ENCODE measurements at regions not wholly inside any gene's neighbourhood (a gene's known extent, or its start where the extent isn't known, plus 50 kb on each side); places are given as distances from the start of the nearest gene placed in this dataset.

GRCh38 chr2:138959031-138959430 is 178.8 kb upstream of the NXPH2 start:
- intact Hi-C loops (cut with micrococcal nuclease; ENCODE audit: unreplicated experiment) (no loop called here), in situ Hi-C loops (cut with HindIII; ENCODE audit: low pct_unique_long_range_greater_than_20kb, low sequenced_read_pairs) (no loop called here)
- Histone ChIP-seq H3K36me3 (ENCODE audit: control insufficient read depth, insufficient read depth, low read length) (no peaks in the 10 kb centered on the region), H3K4me3 (ENCODE audit: low read depth in 2 of 2, low read length in 2 of 2) (no peak overlapping the region), H3K4me1 (ENCODE audit: control insufficient read depth, insufficient read depth, low read length) (no peaks in the 10 kb centered on the region), H3K27me3 (ENCODE audit: control insufficient read depth, insufficient read depth, low read length) (no peaks in the 10 kb centered on the region), H3K27ac (ENCODE audit: low read length) (no peak overlapping the region), H3K9me3 (ENCODE audit: control insufficient read depth, insufficient read depth, low read depth, low read length) (no peaks in the 10 kb centered on the region)
- TF ChIP-seq CTCF (IDR thresholded peaks at IDR 0.05) (no peak), SIN3A (IDR thresholded peaks at IDR 0.05; ENCODE audit: borderline replicate concordance, insufficient read depth, low read depth, low read length) (no peak), REST (IDR thresholded peaks at IDR 0.05; ENCODE audit: insufficient read depth in 1 of 2, low read depth in 2 of 2, low read length in 1 of 2) (no peak), POLR2AphosphoS5 (IDR thresholded peaks at IDR 0.05; ENCODE audit: low read depth, low read length) (no peak), TCF7L2 (IDR thresholded peaks at IDR 0.05; ENCODE audit: low read depth, low read length) (no peak)
- BruUV-seq (replicated peaks) = no TSS peak
- CTCF ChIA-PET = no interaction called here
- POLR2A ChIA-PET = no interaction called here
- ATAC-seq = no peak
- DNase-seq (ENCODE audit: low read depth, low spot score) = no peak

DNA sequence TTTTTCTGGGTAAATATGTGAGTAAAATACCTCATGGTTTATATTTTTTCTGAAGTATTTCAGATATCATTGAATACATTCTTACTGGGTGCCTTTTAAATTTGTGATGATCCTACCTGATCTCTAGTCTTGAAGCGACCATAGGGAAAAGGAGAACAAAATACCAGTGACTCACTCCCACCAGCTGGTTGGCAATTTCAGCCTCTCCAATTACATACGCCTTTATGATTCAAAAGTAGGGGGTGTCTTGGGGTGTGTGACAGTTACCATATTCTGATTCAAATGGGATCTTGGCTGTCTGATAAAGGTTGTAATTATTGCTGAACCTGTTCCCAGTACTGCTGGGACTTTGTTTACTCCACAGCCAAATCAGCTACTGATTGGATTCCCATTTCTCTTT is 175.9 kb upstream of the NXPH2 start:
- ATAC-seq (no peak), DNase-seq (ENCODE audit: low read depth, low spot score) (no peak)
- POLR2A ChIA-PET = no interaction called here
- H3K9me3 ChIP-seq (ENCODE audit: control insufficient read depth, insufficient read depth, low read depth, low read length) = no peaks in the 10 kb centered on the region
- H3K27ac ChIP-seq (ENCODE audit: low read length) = no peak overlapping the region
- no peaks in the 10 kb centered on the region for H3K4me1 ChIP-seq (ENCODE audit: control insufficient read depth, insufficient read depth, low read length)
- BruUV-seq (replicated peaks) = no TSS peak
- CTCF ChIA-PET = no interaction called here
- TF ChIP-seq SIN3A (IDR thresholded peaks at IDR 0.05; ENCODE audit: borderline replicate concordance, insufficient read depth, low read depth, low read length) = no peak
- TF ChIP-seq CTCF (IDR thresholded peaks at IDR 0.05) = no peak
- TF ChIP-seq REST (IDR thresholded peaks at IDR 0.05; ENCODE audit: insufficient read depth in 1 of 2, low read depth in 2 of 2, low read length in 1 of 2) = no peak
- TF ChIP-seq POLR2AphosphoS5 (IDR thresholded peaks at IDR 0.05; ENCODE audit: low read depth, low read length) = no peak
- TF ChIP-seq TCF7L2 (IDR thresholded peaks at IDR 0.05; ENCODE audit: low read depth, low read length) = no peak
- H3K36me3 ChIP-seq (ENCODE audit: control insufficient read depth, insufficient read depth, low read length) = no peaks in the 10 kb centered on the region
- no peak overlapping the region for H3K4me3 ChIP-seq (ENCODE audit: low read depth in 2 of 2, low read length in 2 of 2)
- in situ Hi-C loops (cut with HindIII; ENCODE audit: low pct_unique_long_range_greater_than_20kb, low sequenced_read_pairs) (no loop called here), intact Hi-C loops (cut with micrococcal nuclease; ENCODE audit: unreplicated experiment) (no loop called here)
- no peaks in the 10 kb centered on the region for H3K27me3 ChIP-seq (ENCODE audit: control insufficient read depth, insufficient read depth, low read length)
